ENCODE measurements at regions not wholly inside any gene's neighbourhood (a gene's known extent, or its start where the extent isn't known, plus 50 kb on each side); places are given as distances from the start of the nearest gene placed in this dataset.

GRCh38 chr5:167821669-167822068 lies 469.8 kb upstream of the WWC1 start:
- Histone ChIP-seq H3K79me2 (ENCODE audit: control insufficient read depth, insufficient read depth, low read length) (no peaks in the 10 kb centered on the region), H4K20me1 (ENCODE audit: control insufficient read depth, insufficient read depth) (no peaks in the 10 kb centered on the region), H2AFZ (ENCODE audit: control insufficient read depth, low read depth, low read length) (no peak overlapping the region), H3K4me1 (ENCODE audit: control insufficient read depth, insufficient read depth, low read length) (no peaks in the 10 kb centered on the region), H3K9me3 (replicated peaks; ENCODE audit: control insufficient read depth, insufficient read depth, low read length) (no peaks in the 10 kb centered on the region), H3K27ac (ENCODE audit: control insufficient read depth, insufficient read depth) (no peak overlapping the region), H3K4me2 (ENCODE audit: control insufficient read depth, insufficient read depth) (no peak overlapping the region), H3K36me3 (ENCODE audit: control insufficient read depth in 2 of 2, insufficient read depth in 2 of 2, low read length in 1 of 2) (no peaks in the 10 kb centered on the region), H3K9ac (ENCODE audit: control insufficient read depth, insufficient read depth, low read length) (no peak overlapping the region), H3K4me3 (no peak overlapping the region), H3K27me3 (replicated peaks in 1 of 2; ENCODE audit: control insufficient read depth in 2 of 2, insufficient read depth in 2 of 2, low read length in 1 of 2) (no peaks in the 10 kb centered on the region)
- SMC1A ChIA-PET (ENCODE audit: uncharacterized antibody, unreplicated experiment) = interaction anchor here (0.8 to 1.6 kb wide), 2 partner anchors 9 to 147 kb away, joined by 3 read pairs; no protein-coding TSS in a partner anchor
- BruUV-seq (replicated peaks) = no TSS peak
- intact Hi-C loops (cut with micrococcal nuclease; ENCODE audit: unreplicated experiment) (no loop called here), in situ Hi-C loops (cut with MboI) (no loop called here)
- RAD21 ChIA-PET (ENCODE audit: unreplicated experiment) = no interaction called here
- CTCF ChIA-PET = no interaction called here
- POLR2A ChIA-PET = interaction anchor here (0.7 kb wide), 1 partner anchor 374 kb away, joined by 3 read pairs; no protein-coding TSS in a partner anchor
- ATAC-seq (no peak), DNase-seq (ENCODE audit: low read depth, low spot score) (no peak), FAIRE-seq (no peak)
- 54% methylated on average over 4 of the region's 4 CpGs for WGBS (ENCODE audit: insufficient coverage, insufficient replicate concordance, low lambda C conversion rate, missing lambda C conversion rate)
- no peak for TF ChIP-seq E4F1 (IDR thresholded peaks at IDR 0.05; ENCODE audit: borderline replicate concordance, partially characterized antibody)
- TF ChIP-seq IRF5 (IDR thresholded peaks at IDR 0.05; ENCODE audit: borderline replicate concordance) = no peak
- no peak for TF ChIP-seq RBBP5 (conservative IDR thresholded peaks at IDR 0.05)
- no peak for TF ChIP-seq BCL3 (IDR thresholded peaks at IDR 0.05; ENCODE audit: borderline replicate concordance, insufficient read depth, low read depth, low read length, poor library complexity, severe bottlenecking)
- no peak for TF ChIP-seq BRCA1 (IDR thresholded peaks at IDR 0.05; ENCODE audit: low read depth, low read length)
- no peak for TF ChIP-seq CEBPZ (IDR thresholded peaks at IDR 0.05; ENCODE audit: low read depth, low read length)
- TF ChIP-seq CEBPB (IDR thresholded peaks at IDR 0.05; ENCODE audit: borderline replicate concordance in 1 of 2, low read depth in 2 of 2, low read length in 2 of 2) = no peak
- TF ChIP-seq ZBTB33 (IDR thresholded peaks at IDR 0.05) = no peak
- no peak for TF ChIP-seq EP300 (IDR thresholded peaks at IDR 0.05; ENCODE audit: borderline replicate concordance in 1 of 2, control insufficient read depth in 1 of 2, low read depth in 2 of 2, low read length in 2 of 2)
- TF ChIP-seq ASH2L (IDR thresholded peaks at IDR 0.05; ENCODE audit: borderline replicate concordance, low read depth) = no peak

All from GM12878 (cell line).